HG02642 (cell line): ENCODE measurements at regions not wholly inside any gene's neighbourhood (a gene's known extent, or its start where the extent isn't known, plus 50 kb on each side); places are given as distances from the start of the nearest gene placed in this dataset.

Experiments
- ATAC-seq: cut with Tn5 transposase; IDR thresholded peaks from one replicate; pipeline ENCODE4 v1.9.1; 2021; ENCODE audit warnings: mild to moderate bottlenecking; ENCODE audit not compliant: unreplicated experiment, poor library complexity

DNA sequence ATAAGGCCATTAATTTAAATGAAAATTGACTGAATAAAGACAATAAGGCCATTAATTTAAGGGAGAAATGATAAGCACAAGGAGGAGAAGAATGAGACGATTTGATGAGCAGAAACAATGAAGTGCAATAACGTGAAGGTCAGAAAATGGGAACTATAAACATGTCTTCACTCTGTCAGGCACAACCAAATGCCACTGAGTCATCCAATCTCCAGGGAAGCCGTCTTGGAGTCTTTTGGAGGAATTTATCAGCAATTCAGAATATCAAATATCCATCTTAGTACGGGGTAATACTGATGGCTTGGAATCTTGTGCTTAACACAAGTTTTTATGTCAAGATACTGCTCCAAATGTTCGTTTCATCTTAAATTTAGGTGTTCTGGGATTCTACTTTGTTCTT, 159.9 kb downstream of the CAPZA3 start:
- no peak for ATAC-seq

DNA sequence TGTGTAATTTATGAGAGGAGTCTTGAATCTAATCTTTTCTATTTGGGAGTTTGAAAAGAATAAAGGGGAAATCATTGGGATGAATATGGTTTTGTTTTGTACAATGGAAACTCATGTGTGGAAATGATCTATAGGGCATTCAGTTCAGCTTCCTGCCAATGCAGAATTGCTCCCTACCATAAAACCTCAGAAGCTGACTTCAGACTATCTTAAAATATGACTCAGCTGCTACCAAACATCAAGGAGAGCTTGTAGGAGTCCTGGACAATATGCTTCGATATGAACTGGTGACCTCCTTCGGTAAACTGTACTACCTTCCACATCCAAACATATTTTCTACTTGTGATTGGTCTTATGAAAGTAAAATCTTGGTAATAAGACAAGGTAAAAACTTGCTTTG, 160.6 kb downstream of the CAPZA3 start:
- ATAC-seq: no peak

DNA sequence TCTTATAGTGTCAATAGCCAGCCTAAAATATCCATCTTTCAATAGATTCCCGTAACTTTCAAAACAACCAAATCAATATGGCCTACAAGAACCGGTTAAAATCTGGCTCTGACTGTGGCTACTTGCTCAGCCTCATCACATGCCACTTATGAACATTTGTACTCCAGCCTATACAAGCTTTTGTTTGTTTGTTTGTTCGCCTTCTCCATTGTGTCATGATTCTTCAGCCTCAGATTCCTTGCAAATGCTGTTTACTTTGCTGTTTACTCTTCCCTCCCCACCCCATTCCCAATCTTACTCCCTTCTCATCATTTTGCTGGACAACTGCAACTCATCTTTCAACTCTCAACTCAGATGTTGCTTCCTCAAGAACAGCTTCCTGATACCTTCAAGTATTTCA, 161.2 kb downstream of the CAPZA3 start:
- ATAC-seq: no peak

DNA sequence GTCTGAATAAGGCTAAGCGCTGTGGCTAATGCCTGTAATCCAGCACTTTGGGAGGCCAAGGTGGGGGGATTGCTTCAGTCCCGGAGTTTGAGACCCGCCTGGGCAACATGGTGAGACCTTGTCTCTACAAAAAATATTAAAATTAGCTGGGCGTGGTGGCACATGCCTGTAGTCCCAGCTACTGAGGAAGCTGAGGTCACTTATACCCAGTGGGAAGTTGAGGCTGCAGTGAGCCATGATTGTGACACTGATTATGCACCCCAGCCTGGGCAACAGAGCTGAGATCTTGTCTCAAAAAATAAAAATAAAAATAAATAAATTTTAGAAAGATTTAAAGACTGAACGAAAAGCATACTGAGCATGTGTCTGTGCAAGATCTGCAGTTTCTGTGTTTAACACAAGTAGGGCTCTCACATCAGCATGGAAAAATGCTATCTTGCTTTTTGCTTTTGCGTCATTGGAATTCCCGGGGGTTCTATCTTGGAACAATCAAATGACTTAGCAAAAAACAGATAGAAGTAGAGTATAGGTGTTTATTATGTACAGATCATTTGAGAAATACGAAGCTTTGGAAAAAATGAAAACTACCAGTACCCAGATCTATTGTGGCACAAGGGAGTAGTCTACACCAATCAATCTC, 161.9 kb downstream of the CAPZA3 start:
- ATAC-seq: no peak

DNA sequence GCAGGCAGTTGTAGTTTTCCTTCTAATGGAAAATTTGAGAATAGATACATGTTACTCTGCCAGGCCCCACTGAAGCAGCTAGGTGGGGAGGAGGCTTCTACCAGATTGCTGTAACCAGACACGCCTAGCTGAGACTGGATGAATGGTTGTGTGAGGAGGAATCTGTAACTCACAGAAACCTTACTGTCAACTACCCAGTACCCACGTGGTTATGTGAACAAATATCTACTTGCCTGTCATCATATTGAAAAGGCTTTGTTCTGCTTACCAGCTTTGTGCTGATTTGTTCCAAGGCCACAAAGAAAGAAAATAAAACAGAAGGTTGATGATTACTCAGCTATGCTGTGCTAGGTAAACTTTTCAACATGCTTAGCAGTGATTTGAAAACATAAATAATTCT, 167.2 kb downstream of the CAPZA3 start:
- no peak for ATAC-seq

DNA sequence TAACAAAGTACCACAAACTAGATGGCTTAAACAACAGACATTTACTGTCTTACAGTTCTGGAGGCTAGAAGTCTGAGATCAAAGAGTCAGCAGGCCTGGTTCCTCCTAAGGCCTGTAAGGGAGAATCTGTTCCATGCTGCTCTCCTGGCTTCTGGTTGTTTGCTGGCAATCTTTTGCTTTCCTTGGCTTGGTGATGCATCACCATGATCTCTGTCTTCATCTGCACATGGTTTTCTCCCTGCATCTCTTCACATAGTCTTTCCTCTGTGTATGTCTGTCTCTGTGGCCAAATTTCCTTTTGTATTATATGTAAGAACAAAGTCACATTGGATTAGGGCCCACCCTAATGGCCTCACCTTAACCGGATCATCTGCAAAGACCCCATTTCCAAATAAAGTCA, 168.5 kb downstream of the CAPZA3 start:
- no peak for ATAC-seq

DNA sequence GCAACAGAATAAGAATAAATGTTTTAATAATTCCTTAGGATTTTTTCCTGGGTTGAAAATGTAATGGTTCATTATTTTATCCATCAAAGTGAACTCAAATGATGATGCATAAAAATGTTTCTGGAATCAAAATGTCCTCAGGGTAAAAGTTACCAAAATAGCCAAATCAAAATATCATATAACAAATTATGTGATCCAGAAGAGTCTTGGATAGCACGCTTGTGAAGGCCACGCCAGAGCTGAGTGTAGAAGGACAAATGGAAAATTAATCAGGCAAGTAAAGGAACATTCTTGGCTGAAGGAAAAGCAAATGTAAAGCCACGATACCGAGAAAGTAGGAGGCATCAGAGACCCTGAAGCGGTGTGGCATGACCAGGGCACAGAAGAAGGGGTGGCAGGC, 169.2 kb downstream of the CAPZA3 start:
- no peak for ATAC-seq

DNA sequence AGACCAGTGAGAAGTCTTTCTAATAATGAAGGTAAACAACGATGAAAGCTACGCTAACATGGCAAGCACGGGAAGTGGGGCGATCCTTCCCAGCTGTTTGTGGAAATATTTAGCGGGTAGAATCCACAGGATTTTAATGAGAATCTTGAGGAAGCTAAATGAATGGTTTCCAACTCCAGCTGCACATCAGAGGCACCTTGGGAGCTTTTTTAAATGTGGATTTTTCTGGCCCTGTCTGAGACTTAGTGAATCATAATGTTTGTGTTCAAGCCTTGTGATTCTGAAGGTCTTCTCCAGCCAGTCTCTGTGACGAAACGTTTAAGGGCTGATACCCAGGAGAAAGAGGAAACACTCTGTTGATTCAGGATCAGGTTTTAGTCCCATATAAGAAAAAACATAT, 169.8 kb downstream of the CAPZA3 start:
- no peak for ATAC-seq

DNA sequence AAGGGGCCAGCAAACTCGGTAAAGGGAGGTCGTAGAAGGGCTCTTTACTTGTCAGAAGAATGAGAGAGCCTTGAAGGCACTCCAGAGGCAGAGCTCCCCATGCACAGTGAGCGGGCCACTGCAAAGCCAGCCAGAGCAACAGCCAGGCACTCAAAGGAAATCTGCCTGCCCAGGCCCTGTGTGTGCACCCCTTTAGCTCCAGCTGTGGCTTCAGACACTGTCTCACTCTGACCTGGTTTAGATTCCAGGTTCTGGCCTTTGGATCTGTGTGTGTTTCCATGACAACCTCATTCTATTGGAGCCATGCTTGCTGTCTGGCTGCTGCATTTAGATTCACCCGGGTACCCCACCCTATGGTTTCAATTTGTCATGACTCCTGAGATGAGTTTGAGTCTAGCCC, 170.3 kb downstream of the CAPZA3 start:
- no peak for ATAC-seq

DNA sequence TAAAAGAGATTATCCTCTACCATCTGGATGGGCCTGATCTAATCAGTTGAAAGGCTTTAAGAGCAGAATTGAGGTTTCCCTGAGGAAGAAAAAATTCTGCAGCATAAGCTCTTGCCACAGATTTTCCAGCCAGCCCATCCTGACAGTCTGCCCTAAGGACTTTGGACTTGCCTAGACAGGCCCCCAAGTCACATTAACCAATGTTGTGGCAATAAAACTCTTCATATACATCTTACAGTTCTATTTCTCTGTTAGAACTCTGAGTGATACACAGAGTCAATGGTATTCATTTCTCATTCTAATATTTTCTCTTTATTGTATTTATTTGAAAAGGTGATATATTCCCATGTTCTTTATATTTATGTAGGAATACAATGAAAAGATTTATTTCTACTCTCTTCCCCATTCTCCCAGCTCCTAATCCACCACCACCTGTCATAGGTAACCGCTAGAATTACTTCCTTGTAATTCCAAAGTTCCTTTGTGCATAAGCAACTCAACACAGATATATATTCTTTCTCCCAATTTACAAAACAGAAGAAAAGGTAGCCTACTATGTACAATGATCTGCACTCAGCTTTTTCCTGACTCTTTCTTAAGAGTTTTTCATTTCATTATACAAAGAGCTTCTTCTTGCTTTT, 182.1 kb downstream of the CAPZA3 start:
- ATAC-seq: no peak

DNA sequence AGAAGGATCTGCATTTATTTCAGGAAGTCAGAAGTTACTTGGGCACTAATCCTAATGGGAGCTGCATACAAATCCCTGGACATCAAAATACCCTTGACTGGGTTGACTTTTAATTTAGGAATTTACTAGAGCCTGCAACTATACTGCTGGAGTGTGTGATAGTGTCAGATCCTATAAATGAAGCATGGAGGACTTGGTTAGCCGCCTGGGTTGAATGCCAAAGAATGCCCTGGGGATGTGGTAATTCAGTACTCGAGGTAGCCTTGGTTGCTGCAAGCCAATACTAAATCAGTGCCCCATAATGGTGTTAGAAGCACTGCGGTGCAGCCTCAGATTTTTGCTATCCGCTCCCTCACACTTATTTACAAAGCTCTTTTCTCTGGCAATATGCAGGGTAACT, 184.9 kb downstream of the CAPZA3 start:
- no peak for ATAC-seq

DNA sequence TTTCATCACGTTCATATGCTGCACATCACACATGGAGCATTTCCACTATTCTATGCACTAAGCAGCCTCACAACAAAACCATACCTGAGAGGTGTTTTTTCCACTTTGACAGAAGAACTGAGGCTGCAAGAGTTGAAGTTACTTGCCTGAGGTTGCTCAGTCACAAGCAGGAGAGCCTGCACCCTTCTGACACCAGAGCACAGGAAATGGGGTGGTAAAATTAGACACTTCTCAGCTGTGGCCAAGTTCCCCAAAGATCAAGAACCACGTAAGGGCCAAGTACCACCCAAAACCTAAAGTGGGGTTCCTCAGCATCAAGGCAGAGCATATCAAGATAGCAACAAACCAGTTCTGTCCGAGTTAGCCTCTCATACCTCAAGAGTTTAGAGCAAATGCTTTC, 185.8 kb downstream of the CAPZA3 start:
- no peak for ATAC-seq

DNA sequence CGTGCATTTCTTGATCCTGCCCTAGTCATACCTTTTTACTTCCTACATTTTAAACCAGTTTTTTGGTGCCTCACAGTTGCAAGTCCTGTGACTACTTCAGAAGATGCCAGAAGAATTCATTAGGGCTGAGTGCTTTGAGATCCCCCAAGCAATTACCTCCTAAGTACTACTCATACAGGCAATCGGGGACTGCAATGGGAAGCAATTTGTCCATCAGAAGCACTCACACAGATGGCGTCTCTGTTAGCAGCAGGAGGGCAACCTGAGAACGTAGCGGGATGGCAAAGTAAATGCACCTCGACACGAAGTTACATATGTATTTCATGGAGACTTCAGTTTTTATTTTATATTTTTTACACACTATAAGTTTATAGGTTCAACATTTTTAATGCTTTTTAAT, 188.3 kb downstream of the CAPZA3 start:
- no peak for ATAC-seq

DNA sequence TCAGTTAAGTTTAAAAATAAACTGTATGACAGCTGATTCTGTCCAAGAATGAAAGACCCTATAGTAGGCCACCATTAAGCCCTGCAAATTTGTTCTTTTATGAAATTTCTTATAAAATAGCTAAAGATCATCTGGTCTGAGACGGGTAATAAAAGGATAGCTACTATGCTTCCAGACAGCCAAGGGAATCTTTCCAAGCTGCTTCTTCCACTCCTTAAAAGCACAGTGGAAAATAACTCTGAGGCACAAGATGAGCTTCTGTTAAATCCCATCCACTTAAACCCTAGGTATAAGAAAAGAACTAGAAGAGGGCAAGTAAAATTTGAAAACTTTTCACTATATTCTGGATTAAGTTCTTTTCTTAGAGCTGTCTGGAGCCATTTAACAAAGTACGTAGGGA, 194.3 kb downstream of the CAPZA3 start:
- no peak for ATAC-seq

DNA sequence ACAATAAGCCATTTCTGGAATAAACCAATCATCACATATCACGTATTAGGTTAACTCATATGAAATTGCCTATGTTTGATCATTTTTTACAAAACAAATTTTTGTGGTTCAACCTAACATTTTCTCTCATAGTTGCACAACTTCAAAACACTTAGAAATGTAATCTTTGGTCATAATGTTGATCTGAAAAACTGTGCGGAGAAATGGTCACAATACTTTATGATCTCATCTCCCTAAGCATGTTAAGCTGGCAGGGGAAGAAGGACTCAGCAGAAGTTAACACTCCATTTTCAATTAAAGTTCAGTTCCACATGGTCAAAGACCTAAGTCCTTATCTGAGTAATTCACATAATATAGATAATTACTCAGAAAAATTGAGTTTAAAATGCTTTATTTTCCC, 194.8 kb downstream of the CAPZA3 start:
- no peak for ATAC-seq

DNA sequence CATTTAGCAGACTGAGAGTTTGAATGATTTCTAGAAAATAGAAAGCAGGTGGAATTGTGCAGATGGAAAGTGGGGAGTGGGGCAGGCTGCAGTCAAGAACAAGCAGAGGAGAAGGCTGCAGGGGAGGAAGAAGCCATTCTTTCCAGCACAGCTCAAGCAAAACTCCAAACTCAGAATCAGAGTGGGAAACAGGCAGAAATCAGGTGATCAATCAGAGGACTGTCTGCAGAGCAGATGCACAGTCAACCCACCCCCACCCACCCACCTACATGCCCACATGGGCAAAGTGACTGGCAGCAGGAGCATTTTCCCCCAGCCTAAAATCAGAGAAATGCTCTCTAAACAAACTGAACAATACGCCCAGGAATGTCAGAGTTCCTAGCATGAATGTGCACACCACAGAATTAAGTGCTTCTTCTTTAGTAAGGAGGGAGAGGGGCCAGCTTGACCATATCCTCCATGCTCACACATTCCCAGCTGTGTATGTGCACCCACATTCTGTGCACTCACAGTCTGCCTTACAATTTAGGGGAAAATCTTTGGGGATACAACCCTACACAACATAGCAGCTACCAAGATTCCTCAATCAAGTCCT, 194.1 kb upstream of the PLEKHA5 start:
- ATAC-seq: no peak

DNA sequence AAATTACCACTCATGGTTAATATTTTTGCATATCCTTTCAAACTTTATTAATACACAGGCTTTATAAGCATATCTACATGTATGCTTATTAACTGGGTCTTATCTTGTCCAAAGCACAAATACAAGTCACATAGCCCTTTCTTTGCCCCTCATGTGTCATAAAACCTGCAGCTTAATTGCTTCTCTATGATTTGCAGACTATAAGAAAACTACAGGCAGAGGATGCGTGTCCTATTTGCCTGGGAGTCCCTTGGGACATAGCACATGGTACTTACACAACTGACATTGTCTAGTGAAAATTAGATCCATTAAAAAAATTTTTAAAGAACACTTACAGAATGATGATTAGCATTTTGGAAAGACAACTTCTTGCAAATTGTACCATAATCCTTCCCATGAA, 190.5 kb upstream of the PLEKHA5 start:
- no peak for ATAC-seq

DNA sequence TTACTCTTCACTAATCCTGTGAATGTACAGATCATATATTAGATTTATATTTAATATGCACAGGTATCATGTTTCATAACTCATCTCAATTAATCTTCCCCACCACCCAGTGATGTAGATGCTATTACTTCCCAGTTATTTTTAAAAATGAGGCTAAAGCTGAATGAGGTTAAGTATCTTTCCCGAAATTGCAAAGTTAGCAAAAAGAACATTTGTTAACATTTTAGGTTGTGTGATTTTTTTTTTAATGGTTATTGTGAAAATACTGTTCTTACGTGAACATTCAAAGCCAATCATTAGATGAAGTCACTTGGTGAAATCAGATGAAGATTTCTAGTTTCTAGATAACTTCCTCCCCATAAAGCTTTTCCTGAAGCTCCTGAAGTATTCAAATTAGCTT, 186.9 kb upstream of the PLEKHA5 start:
- ATAC-seq: no peak

DNA sequence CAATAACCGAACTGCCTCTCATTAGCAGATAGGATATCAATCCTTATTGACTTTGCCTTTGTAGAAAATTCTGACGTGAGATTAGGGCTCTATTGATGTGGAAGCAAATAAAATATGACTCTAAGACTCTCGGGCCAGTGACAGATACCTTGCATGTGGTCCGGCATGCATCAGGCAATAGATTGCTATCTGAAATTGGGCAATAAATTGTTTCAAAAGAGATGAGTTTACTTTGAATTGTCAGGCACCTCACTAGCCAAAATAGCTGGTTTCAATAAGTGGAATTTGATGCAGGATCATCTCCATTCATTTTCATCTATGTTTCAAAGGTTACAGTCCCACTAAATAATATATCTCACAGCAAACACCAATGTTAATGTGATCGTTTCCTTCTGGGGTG, 186.3 kb upstream of the PLEKHA5 start:
- ATAC-seq: no peak

DNA sequence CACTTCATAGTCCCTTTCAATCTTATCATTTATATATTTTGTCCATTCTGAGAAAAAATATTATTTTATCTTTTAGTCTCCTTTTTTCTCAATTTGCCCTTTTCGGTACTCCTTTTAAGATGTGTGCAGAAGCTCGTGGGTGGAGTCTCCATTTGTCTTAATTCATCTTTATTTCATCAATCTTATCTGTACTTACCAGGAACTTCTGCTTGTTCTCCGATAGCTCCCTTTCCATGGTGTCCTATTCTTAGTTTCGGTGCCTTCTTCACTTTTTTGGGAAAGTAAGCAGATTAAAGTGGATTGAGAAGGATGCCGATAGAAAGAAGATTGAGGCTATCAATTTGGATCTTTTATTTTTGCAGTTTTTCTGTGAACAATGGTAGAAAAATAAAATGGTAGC, 183.4 kb upstream of the PLEKHA5 start:
- no peak for ATAC-seq

DNA sequence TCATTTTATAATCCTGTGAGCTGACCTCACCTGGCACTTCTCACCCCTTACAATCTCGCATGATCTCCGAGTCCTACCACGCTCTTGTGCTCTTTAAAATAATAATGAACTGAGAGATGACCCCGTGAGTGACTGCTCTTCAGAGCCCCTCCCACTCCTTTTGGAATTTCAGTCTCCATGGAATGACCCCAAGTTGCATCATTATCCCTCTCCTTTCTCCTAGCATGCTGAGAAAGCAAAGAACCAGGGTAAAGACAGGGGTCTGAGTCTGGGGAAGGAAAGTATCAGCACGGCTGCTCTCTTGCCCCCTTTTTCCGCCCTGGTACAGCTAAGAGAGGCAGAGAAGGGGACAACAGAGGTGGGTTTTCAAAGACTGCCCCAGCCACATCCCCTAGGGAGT, 178.3 kb upstream of the PLEKHA5 start:
- no peak for ATAC-seq

DNA sequence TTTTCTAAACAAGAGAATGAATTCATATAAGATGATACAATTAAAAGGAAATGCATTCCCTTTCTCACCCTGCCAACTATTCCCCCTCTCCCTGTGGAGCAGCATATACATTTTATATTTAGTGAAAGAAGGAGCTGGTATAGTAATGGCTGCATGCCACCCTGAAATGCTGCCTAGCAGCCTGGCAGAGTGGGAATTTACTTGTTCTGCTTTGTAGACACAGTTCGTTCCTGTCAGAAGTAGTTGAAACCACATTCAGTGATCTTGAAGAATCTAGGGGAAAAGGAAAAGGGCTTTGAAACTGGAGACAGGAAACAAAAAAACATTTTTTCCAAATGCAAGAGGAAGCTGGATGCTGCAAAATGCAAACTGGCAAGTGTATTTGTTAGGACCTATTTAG, 176.0 kb upstream of the PLEKHA5 start:
- ATAC-seq: no peak
